ENCODE measurements at regions not wholly inside any gene's neighbourhood (a gene's known extent, or its start where the extent isn't known, plus 50 kb on each side); places are given as distances from the start of the nearest gene placed in this dataset.
"Not testable (repeated sequence)": the region's sequence is repeated elsewhere in the genome, so short reads cannot be mapped to it uniquely, and the experiment has no call there.

DNA sequence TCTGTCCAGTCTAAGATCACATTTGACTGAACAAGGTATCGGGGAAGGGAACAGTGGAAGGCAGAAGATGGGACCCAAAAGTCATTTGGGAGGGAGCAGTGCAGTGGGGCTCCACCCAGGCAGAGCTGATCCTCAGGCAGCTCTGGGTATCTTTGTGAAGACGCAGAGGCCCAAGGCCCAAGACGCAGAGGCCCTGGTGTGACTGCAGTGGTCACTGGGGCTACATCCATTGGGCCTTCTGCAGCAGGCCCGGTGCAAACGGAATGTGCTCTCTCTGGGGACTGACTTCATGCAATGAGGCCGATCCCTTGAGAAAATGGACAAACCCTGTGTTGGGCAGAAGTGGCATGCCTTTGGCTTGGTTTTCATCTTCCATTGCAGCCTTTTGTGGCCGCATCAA lies 463.4 kb upstream of the ZNF507 start:
- no peak overlapping the region for H3K4me3 ChIP-seq (ENCODE audit: low read depth in 1 of 2, low read length in 2 of 2)
- no peak overlapping the region for H3K27ac ChIP-seq (ENCODE audit: low read depth, low read length)
- H3K36me3 ChIP-seq (ENCODE audit: control insufficient read depth in 1 of 2, insufficient read depth in 2 of 2, low read length in 2 of 2), result no peaks in the 10 kb centered on the region
- no peaks in the 10 kb centered on the region for H3K27me3 ChIP-seq (ENCODE audit: control insufficient read depth in 1 of 2, insufficient read depth in 2 of 2, low read length in 2 of 2)
- no peaks in the 10 kb centered on the region for H3K4me1 ChIP-seq (ENCODE audit: control insufficient read depth in 1 of 2, insufficient read depth in 2 of 2, low read length in 2 of 2)
- H3K9me3 ChIP-seq (ENCODE audit: control insufficient read depth in 1 of 2, low read length in 2 of 2), result no peaks in the 10 kb centered on the region
- no peak overlapping the region for H3K9ac ChIP-seq (ENCODE audit: low read depth in 1 of 2, low read length in 2 of 2)

DNA sequence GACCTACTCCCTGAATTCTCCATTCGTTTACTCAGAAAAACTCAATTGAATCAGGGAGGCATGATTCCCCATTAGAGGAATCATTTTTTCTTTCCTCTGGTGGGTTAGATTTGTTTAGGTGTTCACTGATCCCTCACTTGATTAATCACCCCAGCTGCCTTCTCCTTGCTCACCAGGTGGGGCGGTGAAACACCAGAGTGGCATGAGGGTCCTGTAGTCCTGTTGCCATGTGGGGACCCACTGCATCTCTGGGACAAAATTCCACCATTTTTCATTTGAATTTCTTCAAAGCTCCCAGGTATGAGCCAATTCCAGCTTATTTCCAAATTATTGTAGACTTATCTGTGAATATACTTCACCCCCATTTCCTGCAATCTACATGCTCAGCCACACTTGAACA lies 462.7 kb upstream of the ZNF507 start:
- no peaks in the 10 kb centered on the region for H3K36me3 ChIP-seq (ENCODE audit: control insufficient read depth in 1 of 2, insufficient read depth in 2 of 2, low read length in 2 of 2)
- no peak overlapping the region for H3K27ac ChIP-seq (ENCODE audit: low read depth, low read length)
- no peaks in the 10 kb centered on the region for H3K4me1 ChIP-seq (ENCODE audit: control insufficient read depth in 1 of 2, insufficient read depth in 2 of 2, low read length in 2 of 2)
- H3K9me3 ChIP-seq (ENCODE audit: control insufficient read depth in 1 of 2, low read length in 2 of 2), result no peaks in the 10 kb centered on the region
- no peaks in the 10 kb centered on the region for H3K27me3 ChIP-seq (ENCODE audit: control insufficient read depth in 1 of 2, insufficient read depth in 2 of 2, low read length in 2 of 2)
- H3K4me3 ChIP-seq (ENCODE audit: low read depth in 1 of 2, low read length in 2 of 2), result no peak overlapping the region
- no peak overlapping the region for H3K9ac ChIP-seq (ENCODE audit: low read depth in 1 of 2, low read length in 2 of 2)

DNA sequence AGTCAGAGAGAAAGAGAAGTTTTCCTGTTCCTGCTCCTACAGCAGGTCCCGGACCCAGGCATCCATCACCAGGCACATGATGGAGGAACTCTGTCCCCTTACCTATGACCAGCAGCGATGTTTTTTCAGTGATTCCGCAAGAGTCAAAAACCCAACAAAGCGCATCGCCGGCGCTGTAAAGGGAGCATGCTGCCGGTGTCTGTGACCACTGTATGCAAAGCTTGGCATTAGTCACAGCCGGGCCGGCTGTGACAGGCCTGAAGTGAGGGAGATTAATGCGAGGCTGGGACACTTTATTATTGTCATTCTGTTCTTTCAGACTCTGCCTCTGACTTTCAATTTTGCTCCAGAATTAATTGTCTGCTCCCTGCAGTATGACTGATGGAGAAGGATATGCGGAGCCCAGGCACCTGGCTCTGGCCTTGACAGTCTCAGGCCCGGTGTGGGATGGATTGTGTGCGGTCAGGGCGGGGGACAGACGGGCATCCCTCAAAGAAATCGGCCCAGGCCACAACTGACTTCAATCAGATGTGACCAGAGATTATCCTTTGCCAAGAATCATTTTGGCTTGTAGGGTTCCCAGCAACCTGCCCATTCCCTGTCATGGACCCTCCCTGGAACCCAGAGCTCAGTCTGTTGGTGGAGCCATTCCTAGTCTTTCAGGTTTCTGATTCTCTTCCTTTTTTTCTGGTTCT lies 462.0 kb upstream of the ZNF507 start:
- H3K9ac ChIP-seq (ENCODE audit: low read depth in 1 of 2, low read length in 2 of 2), result no peak overlapping the region
- H3K4me1 ChIP-seq (ENCODE audit: control insufficient read depth in 1 of 2, insufficient read depth in 2 of 2, low read length in 2 of 2), result no peaks in the 10 kb centered on the region
- no peaks in the 10 kb centered on the region for H3K9me3 ChIP-seq (ENCODE audit: control insufficient read depth in 1 of 2, low read length in 2 of 2)
- no peak overlapping the region for H3K4me3 ChIP-seq (ENCODE audit: low read depth in 1 of 2, low read length in 2 of 2)
- H3K27me3 ChIP-seq (ENCODE audit: control insufficient read depth in 1 of 2, insufficient read depth in 2 of 2, low read length in 2 of 2), result no peaks in the 10 kb centered on the region
- no peak overlapping the region for H3K27ac ChIP-seq (ENCODE audit: low read depth, low read length)
- H3K36me3 ChIP-seq (ENCODE audit: control insufficient read depth in 1 of 2, insufficient read depth in 2 of 2, low read length in 2 of 2), result no peaks in the 10 kb centered on the region

DNA sequence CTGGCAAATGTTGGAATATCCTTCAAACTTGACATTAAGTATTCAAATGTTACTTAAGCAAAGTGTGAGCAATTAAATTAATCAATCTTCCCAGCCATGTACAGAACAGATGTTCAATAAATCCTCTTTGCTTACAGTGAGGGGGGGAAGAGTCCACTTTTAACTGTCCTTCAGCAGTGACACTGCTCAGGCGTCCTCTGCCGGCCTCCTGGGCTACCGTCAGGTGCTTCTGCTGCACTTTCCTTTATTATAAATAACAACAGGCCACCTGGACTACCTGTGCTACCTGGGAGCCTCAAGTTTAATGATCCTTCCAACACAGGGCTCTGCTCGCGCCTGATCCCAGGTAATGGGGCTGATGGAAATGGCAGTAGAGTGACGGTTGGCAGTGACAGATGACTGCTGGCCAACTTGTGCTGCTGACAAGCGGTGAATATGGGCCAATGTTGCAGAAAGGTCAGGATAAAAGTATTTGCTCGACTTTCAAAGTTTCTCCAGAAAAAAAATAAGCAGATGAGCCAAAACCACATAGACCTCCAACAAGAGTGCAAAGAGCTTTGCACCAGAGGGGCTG lies 460.0 kb upstream of the ZNF507 start:
- Histone ChIP-seq H3K36me3 (ENCODE audit: control insufficient read depth in 1 of 2, insufficient read depth in 2 of 2, low read length in 2 of 2) (no peaks in the 10 kb centered on the region), H3K27ac (ENCODE audit: low read depth, low read length) (no peak overlapping the region), H3K9ac (ENCODE audit: low read depth in 1 of 2, low read length in 2 of 2) (no peak overlapping the region), H3K4me1 (ENCODE audit: control insufficient read depth in 1 of 2, insufficient read depth in 2 of 2, low read length in 2 of 2) (no peaks in the 10 kb centered on the region), H3K27me3 (ENCODE audit: control insufficient read depth in 1 of 2, insufficient read depth in 2 of 2, low read length in 2 of 2) (no peaks in the 10 kb centered on the region), H3K9me3 (ENCODE audit: control insufficient read depth in 1 of 2, low read length in 2 of 2) (no peaks in the 10 kb centered on the region), H3K4me3 (ENCODE audit: low read depth in 1 of 2, low read length in 2 of 2) (no peak overlapping the region)

DNA sequence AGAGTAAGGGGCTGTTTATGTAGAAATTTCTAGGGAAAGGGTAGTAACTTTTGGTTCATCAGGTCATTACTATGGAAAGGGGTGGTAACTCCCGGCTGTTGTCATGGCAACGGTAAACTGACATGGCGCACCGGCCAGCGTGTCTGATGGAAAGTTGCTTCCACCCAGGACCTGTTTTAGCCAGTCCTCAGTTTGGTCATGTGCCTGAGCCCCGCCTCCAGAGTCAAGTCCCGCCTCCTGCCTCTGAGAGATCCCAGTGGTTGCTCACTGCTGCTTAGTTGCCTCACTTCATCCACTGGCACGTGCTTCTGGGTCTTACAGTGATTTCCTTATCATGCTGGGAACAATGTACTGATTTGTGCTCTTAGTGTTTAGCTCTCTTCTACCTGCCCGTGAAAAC lies 455.2 kb upstream of the ZNF507 start:
- Histone ChIP-seq H3K27ac (ENCODE audit: low read depth, low read length) (no peak overlapping the region), H3K9me3 (ENCODE audit: control insufficient read depth in 1 of 2, low read length in 2 of 2) (peaks cover 0 to 5% of the 10 kb centered on the region in 2 donors), H3K9ac (ENCODE audit: low read depth in 1 of 2, low read length in 2 of 2) (no peak overlapping the region), H3K36me3 (ENCODE audit: control insufficient read depth in 1 of 2, insufficient read depth in 2 of 2, low read length in 2 of 2) (no peaks in the 10 kb centered on the region), H3K27me3 (ENCODE audit: control insufficient read depth in 1 of 2, insufficient read depth in 2 of 2, low read length in 2 of 2) (no peaks in the 10 kb centered on the region), H3K4me1 (ENCODE audit: control insufficient read depth in 1 of 2, insufficient read depth in 2 of 2, low read length in 2 of 2) (no peaks in the 10 kb centered on the region), H3K4me3 (ENCODE audit: low read depth in 1 of 2, low read length in 2 of 2) (no peak overlapping the region)

DNA sequence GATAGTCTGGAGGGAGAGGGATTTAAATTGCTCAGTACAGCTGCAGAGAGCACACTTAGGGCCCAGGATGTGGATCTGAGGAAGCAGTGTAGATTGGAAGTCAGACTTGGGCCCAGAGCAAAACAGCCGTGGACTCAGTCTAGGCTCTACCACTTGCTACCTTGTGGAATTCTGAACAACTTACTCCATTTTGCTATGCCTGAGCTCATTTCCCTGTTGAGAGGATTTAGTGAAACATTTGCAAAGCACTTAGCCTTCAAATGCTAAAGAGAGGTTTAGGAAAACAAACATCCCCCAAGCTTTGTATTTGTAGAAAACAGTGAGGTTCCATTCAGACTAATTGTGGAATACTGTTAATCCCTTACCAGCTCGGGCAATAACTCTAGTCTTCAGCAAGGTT lies 453.4 kb upstream of the ZNF507 start:
- Histone ChIP-seq H3K4me1 (ENCODE audit: control insufficient read depth in 1 of 2, insufficient read depth in 2 of 2, low read length in 2 of 2) (no peaks in the 10 kb centered on the region), H3K27me3 (ENCODE audit: control insufficient read depth in 1 of 2, insufficient read depth in 2 of 2, low read length in 2 of 2) (no peaks in the 10 kb centered on the region), H3K36me3 (ENCODE audit: control insufficient read depth in 1 of 2, insufficient read depth in 2 of 2, low read length in 2 of 2) (no peaks in the 10 kb centered on the region), H3K9me3 (ENCODE audit: control insufficient read depth in 1 of 2, low read length in 2 of 2) (peaks cover 0 to 5% of the 10 kb centered on the region in 2 donors), H3K4me3 (ENCODE audit: low read depth in 1 of 2, low read length in 2 of 2) (no peak overlapping the region), H3K9ac (ENCODE audit: low read depth in 1 of 2, low read length in 2 of 2) (no peak overlapping the region), H3K27ac (ENCODE audit: low read depth, low read length) (no peak overlapping the region)

DNA sequence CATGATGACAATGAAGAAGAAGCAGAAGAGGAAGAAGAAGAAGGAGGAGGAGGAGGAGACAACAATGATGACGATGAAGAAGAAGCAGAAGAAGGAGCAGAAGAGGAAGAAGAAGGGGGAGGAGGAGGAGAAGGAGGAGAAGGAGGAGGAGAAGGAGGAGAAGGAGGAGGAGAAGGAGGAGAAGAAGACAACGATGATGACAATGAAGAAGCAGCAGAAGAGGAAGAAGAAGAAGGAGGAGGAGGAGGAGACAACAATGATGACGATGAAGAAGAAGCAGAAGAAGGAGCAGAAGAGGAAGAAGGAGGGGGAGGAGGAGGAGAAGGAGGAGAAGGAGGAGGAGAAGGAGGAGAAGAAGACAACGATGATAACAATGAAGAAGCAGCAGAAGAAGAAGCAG lies 451.9 kb upstream of the ZNF507 start:
- not testable (repeated sequence) for H3K4me1 ChIP-seq (ENCODE audit: control insufficient read depth in 1 of 2, insufficient read depth in 2 of 2, low read length in 2 of 2); H3K9me3 ChIP-seq (ENCODE audit: control insufficient read depth in 1 of 2, low read length in 2 of 2); H3K9ac ChIP-seq (ENCODE audit: low read depth in 1 of 2, low read length in 2 of 2); H3K27me3 ChIP-seq (ENCODE audit: control insufficient read depth in 1 of 2, insufficient read depth in 2 of 2, low read length in 2 of 2); H3K36me3 ChIP-seq (ENCODE audit: control insufficient read depth in 1 of 2, insufficient read depth in 2 of 2, low read length in 2 of 2); H3K27ac ChIP-seq (ENCODE audit: low read depth, low read length); H3K4me3 ChIP-seq (ENCODE audit: low read depth in 1 of 2, low read length in 2 of 2)

DNA sequence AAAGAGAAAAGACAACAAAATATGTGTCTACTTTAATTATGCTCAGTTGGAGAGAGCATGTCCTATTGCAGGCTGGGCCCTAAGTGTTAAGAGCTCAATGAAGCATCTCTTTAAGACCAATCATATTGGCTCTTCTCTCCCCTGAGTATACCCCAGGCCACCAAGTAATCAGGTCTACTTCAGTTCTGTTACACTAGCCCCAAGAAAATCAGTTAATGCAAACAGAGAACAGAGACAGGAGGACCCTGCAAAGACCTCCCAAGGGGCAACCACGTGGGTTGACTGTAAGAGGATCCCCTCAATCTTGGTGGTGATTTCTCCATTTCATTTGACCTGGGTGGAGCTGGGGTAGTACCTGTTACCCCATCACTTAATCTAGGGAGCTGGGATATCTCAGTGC lies 451.0 kb upstream of the ZNF507 start:
- peaks cover 0 to 5% of the 10 kb centered on the region in 2 donors for H3K9me3 ChIP-seq (ENCODE audit: control insufficient read depth in 1 of 2, low read length in 2 of 2)
- H3K9ac ChIP-seq (ENCODE audit: low read depth in 1 of 2, low read length in 2 of 2), result no peak overlapping the region

DNA sequence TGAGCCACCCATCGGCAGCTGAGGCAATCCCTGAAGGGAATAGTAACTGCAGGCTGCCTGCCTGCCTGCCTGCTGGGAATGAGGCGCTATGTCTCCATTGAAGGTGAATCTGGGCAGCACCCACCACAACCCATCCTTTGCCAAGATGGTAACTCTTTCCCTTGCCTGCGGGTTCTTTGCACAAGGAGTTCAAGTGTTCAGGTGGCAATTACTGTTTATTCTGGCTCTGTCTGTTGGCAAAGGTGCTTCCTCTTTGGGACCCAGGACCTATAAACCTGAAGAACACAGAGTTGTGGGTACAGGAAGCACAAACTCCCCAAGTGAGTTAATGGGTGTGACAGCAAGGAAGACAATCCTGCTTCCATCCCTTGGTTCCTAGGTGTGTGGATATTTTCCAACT lies 448.1 kb upstream of the ZNF507 start:
- Histone ChIP-seq H3K36me3 (ENCODE audit: control insufficient read depth in 1 of 2, insufficient read depth in 2 of 2, low read length in 2 of 2) (no peaks in the 10 kb centered on the region), H3K9ac (ENCODE audit: low read depth in 1 of 2, low read length in 2 of 2) (no peak overlapping the region), H3K27ac (ENCODE audit: low read depth, low read length) (no peak overlapping the region), H3K9me3 (ENCODE audit: control insufficient read depth in 1 of 2, low read length in 2 of 2) (peaks cover 0 to 5% of the 10 kb centered on the region in 2 donors), H3K4me1 (ENCODE audit: control insufficient read depth in 1 of 2, insufficient read depth in 2 of 2, low read length in 2 of 2) (no peaks in the 10 kb centered on the region), H3K27me3 (ENCODE audit: control insufficient read depth in 1 of 2, insufficient read depth in 2 of 2, low read length in 2 of 2) (no peaks in the 10 kb centered on the region), H3K4me3 (ENCODE audit: low read depth in 1 of 2, low read length in 2 of 2) (no peak overlapping the region)

More for the DNA sequence above, 451.0 kb upstream of the ZNF507 start:
- Histone ChIP-seq H3K36me3 (ENCODE audit: control insufficient read depth in 1 of 2, insufficient read depth in 2 of 2, low read length in 2 of 2) (no peaks in the 10 kb centered on the region), H3K4me3 (ENCODE audit: low read depth in 1 of 2, low read length in 2 of 2) (no peak overlapping the region), H3K27ac (ENCODE audit: low read depth, low read length) (no peak overlapping the region), H3K27me3 (ENCODE audit: control insufficient read depth in 1 of 2, insufficient read depth in 2 of 2, low read length in 2 of 2) (no peaks in the 10 kb centered on the region), H3K4me1 (ENCODE audit: control insufficient read depth in 1 of 2, insufficient read depth in 2 of 2, low read length in 2 of 2) (no peaks in the 10 kb centered on the region)

DNA sequence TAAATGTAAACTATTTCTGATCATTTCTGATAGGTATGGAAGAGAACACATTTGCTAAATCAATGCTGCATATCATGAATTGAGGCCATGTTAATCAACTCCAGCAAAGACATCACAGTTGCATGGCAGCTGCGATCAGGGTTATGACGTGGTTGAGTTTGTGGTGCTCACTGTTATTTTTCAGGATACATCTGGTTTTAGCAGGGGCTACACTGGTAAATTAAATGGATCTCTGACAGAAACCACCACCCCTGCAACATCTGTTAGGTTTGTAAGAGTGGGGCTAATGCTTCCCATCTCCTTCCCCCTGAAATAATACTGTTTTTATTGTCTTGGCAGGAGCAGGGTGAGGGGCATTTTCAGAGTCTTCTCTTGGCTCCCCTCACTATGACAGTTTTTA lies 444.4 kb upstream of the ZNF507 start:
- Histone ChIP-seq H3K27me3 (ENCODE audit: control insufficient read depth in 1 of 2, insufficient read depth in 2 of 2, low read length in 2 of 2) (no peaks in the 10 kb centered on the region), H3K4me3 (ENCODE audit: low read depth in 1 of 2, low read length in 2 of 2) (no peak overlapping the region), H3K9me3 (ENCODE audit: control insufficient read depth in 1 of 2, low read length in 2 of 2) (no peaks in the 10 kb centered on the region), H3K27ac (ENCODE audit: low read depth, low read length) (no peak overlapping the region), H3K4me1 (ENCODE audit: control insufficient read depth in 1 of 2, insufficient read depth in 2 of 2, low read length in 2 of 2) (no peaks in the 10 kb centered on the region), H3K9ac (ENCODE audit: low read depth in 1 of 2, low read length in 2 of 2) (no peak overlapping the region), H3K36me3 (ENCODE audit: control insufficient read depth in 1 of 2, insufficient read depth in 2 of 2, low read length in 2 of 2) (no peaks in the 10 kb centered on the region)

Data from duodenal mucosa (tissue), 2 donors.